Ovary (tissue), 7 donors: ENCODE measurements at regions not wholly inside any gene's neighbourhood (a gene's known extent, or its start where the extent isn't known, plus 50 kb on each side); places are given as distances from the start of the nearest gene placed in this dataset.

Experiments
- DNase-seq, 5 donors: peaks; one replicate each; pipeline ENCODE4 v3.0.0-alpha.2; 2019 to 2020
- H3K27ac ChIP-seq, 2 donors: fragments of 200-600 bp; one replicate each; pipeline versions ENCODE4 v1.5.1 to v1.8.0; 2019 to 2022
- H3K27me3 ChIP-seq: fragments of 200-600 bp; one replicate; pipeline ENCODE4 v1.8.0; 2022
- H3K36me3 ChIP-seq: fragments of 200-600 bp; sonication (generic); one replicate; pipeline ENCODE4 v1.5.1; 2019
- H3K4me1 ChIP-seq: one replicate; pipeline ENCODE4 v1.8.1; 2013; ENCODE audit warnings: mild to moderate bottlenecking, moderate library complexity; ENCODE audit not compliant: insufficient read depth
- H3K4me3 ChIP-seq: fragments of 200-600 bp; sonication (generic); one replicate; pipeline ENCODE4 v1.5.1; 2017
- H3K9me3 ChIP-seq, 2 donors: fragments of 200-600 bp in 1 of 2; sonication (generic) in 1 of 2; one replicate each; pipeline versions ENCODE4 v1.5.1 to v1.8.1; 2013 to 2019; ENCODE audit warnings: mild to moderate bottlenecking in 1 of 2, moderate library complexity in 1 of 2
- EP300 ChIP-seq: sonication (generic); formaldehyde crosslinking; IDR thresholded peaks from one replicate; pipeline ENCODE4 v1.6.1; 2017; ENCODE audit warnings: antibody characterized with exemption
- POLR2A ChIP-seq: fragments of 450-650 bp; IDR thresholded peaks from one replicate; pipeline ENCODE4 v1.6.1; 2017; ENCODE audit warnings: antibody characterized with exemption, mild to moderate bottlenecking, moderate library complexity
- WGBS, 3 donors: extraction: QIAGEN DNeasy Blood & Tissue Kit in 1 of 3; methylation state at CpG; one replicate each; pipeline versions ENCODE4 v1.1.5 to v1.1.7; 2013 to 2017; 5-methylcytosine and 5-hydroxymethylcytosine counted together
- intact Hi-C, 4 donors: fragments of 100-400 bp; cut with DNase I; formaldehyde crosslinking; loops; one replicate each; pipeline versions ENCODE4 v1.11.0 to v1.15.1; 2022 to 2023
- TF ChIP-seq, protein P1 (sequence below), 3 donors: fragments of 450-650 bp in 2 of 3; fragments of 200-600 bp in 1 of 3; IDR thresholded peaks; one replicate each; pipeline versions ENCODE4 v1.5.1 to v1.8.0; 2016 to 2022; ENCODE audit warnings: antibody characterized with exemption in 3 of 3, mild to moderate bottlenecking in 1 of 3
- donor health status: DM: no; HTN: no; CAD: no; lungs with moderate emphysema.
- donor health status: DM: no; HTN: no; CAD: no.
- donor health status: Bipolar disorder and iron deficiency.
- donor health status: DM: no; HTN: no; CAD: no.
- donor health status: DM: yes; HTN: yes; CAD: no.

DNA sequence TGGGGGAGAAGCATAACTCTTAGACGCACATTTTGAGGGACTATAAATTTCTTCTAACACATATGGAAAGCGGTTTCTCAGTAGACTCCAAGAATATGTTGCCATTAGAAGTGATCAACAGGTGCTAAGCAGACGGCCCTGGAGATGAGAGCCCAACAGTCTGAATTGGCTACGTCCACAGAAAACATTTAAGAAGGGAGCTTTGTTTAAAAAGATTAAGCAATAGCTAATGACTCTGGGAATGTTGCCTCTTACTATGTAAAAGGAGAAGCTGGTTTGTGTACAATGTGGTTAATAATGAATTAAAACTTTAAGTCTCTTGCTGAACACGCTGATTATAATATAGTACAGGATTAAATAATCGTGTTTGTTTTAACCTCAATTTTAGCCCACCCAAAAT lies 399.5 kb downstream of the SMARCA1 start:
- 59 to 71% (median 68%) methylated on average over 6 of the region's 6 CpGs for WGBS, 3 donors

DNA sequence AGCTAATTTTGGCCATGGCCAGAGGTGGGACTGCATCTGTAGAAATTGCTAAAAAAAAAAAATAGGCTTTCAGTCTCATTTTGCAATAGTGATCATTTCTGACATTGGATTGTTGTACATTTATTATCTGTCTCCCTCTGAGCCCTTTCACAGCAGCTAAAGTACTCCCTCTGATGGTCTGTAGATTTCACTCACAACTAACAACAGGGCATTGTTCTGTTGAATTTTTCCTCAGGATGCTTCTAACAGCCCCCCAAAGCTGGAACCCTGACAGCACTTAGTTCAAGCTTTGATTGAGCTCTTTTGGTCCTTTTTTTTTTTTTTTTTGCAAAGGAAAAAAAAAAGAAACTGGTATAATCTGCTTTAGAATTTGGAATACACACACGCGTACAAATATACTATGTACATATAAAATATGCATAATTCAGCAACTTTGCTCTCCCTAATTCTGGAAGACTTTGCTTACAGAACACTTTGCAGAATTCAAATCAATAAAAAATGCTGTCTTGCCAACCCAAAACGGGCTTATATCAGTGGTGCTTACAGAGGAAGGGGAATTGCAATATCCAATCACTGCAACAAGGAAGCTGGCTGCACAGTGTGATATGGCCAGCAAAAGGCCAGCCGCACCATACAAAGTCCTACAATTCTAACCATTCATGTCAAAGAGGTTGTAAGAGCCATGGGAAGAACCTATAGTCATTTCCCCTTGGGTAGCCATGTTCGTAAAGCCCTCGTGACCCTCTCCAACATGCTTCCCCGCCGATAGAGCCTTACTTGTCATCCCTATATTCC lies 406.4 kb downstream of the SMARCA1 start:
- Histone ChIP-seq H3K4me1 (no peaks in the 10 kb centered on the region), H3K4me3 (no peak overlapping the region), H3K27ac (no peak overlapping the region), H3K36me3 (no peaks in the 10 kb centered on the region), H3K27me3 (no peaks in the 10 kb centered on the region), H3K9me3 (no peaks in the 10 kb centered on the region)
- intact Hi-C loops = no loop called here
- 65 to 80% (median 71%) methylated on average over 8 of the region's 8 CpGs for WGBS, 3 donors
- no peak for DNase-seq
- TF ChIP-seq POLR2A (no peak), EP300 (no peak)
- TF ChIP-seq, protein P1, sequence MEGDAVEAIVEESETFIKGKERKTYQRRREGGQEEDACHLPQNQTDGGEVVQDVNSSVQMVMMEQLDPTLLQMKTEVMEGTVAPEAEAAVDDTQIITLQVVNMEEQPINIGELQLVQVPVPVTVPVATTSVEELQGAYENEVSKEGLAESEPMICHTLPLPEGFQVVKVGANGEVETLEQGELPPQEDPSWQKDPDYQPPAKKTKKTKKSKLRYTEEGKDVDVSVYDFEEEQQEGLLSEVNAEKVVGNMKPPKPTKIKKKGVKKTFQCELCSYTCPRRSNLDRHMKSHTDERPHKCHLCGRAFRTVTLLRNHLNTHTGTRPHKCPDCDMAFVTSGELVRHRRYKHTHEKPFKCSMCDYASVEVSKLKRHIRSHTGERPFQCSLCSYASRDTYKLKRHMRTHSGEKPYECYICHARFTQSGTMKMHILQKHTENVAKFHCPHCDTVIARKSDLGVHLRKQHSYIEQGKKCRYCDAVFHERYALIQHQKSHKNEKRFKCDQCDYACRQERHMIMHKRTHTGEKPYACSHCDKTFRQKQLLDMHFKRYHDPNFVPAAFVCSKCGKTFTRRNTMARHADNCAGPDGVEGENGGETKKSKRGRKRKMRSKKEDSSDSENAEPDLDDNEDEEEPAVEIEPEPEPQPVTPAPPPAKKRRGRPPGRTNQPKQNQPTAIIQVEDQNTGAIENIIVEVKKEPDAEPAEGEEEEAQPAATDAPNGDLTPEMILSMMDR (IDR thresholded peaks at IDR 0.05) = no peak

More for the DNA sequence above, 399.5 kb downstream of the SMARCA1 start:
- intact Hi-C loops = no loop called here
- DNase-seq = no peak
- H3K27me3 ChIP-seq = no peaks in the 10 kb centered on the region
- H3K27ac ChIP-seq = no peak overlapping the region
- H3K36me3 ChIP-seq = no peaks in the 10 kb centered on the region
- no peak overlapping the region for H3K4me3 ChIP-seq
- H3K9me3 ChIP-seq = no peaks in the 10 kb centered on the region
- H3K4me1 ChIP-seq = no peaks in the 10 kb centered on the region
- TF ChIP-seq EP300 (no peak), POLR2A (no peak)
- TF ChIP-seq, protein P1 (IDR thresholded peaks at IDR 0.05) = no peak

DNA sequence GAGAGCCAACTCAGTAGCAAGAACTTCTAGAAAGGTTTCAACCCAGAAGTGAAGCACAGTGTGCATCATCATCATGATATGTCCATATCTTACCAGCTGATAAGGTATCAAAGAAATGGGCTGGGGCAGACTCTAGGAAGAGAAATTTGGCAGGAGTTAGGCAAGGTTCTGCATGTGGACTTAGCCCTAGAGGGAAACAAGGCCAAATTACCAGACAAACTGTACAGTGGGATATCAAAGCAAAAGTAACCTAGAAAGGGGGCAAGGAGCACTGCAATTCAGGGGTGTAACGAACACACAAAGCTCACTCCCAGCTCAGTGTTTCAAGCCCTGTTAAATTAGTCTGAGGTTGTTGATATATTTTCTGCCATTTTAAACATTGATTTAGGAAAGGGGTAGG lies 407.4 kb downstream of the SMARCA1 start:
- Histone ChIP-seq H3K27ac (no peak overlapping the region), H3K9me3 (no peaks in the 10 kb centered on the region), H3K4me3 (no peak overlapping the region), H3K4me1 (no peaks in the 10 kb centered on the region), H3K36me3 (no peaks in the 10 kb centered on the region), H3K27me3 (no peaks in the 10 kb centered on the region)
- DNase-seq = no peak
- intact Hi-C loops = no loop called here
- 31 to 33% (median 33%) methylated on average over 1 of the region's 1 CpG for WGBS, 3 donors
- no peak for TF ChIP-seq EP300
- TF ChIP-seq, protein P1 (IDR thresholded peaks at IDR 0.05) = no peak
- no peak for TF ChIP-seq POLR2A

DNA sequence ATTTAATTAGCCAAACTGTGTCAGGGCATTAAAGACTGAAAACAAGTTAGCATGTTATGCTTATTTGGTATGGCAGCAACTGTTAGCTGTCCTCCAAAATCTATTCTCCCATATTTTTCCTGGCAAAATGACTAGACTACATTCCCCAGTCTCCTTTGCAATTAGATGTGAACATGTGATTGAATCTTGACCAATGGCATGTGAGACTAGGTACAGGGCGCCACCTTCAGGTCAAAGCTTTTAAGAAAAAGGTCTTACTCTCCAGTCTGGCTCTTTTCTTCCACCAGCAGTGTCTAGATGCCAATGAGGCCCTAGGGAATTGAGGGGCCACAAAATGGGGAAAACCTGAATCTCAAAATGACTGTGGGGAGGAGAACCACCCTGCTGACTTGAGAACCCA lies 408.2 kb downstream of the SMARCA1 start:
- TF ChIP-seq POLR2A (no peak), EP300 (no peak)
- TF ChIP-seq, protein P1 (IDR thresholded peaks at IDR 0.05) = no peak
- intact Hi-C loops = no loop called here
- Histone ChIP-seq H3K27me3 (no peaks in the 10 kb centered on the region), H3K27ac (no peak overlapping the region), H3K4me3 (no peak overlapping the region), H3K36me3 (no peaks in the 10 kb centered on the region), H3K4me1 (no peaks in the 10 kb centered on the region), H3K9me3 (no peaks in the 10 kb centered on the region)
- WGBS, 3 donors = 31 to 43% (median 34%) methylated on average over 1 of the region's 1 CpG
- no peak for DNase-seq
